H9 (cell line): ENCODE measurements at regions not wholly inside any gene's neighbourhood (a gene's known extent, or its start where the extent isn't known, plus 50 kb on each side); places are given as distances from the start of the nearest gene placed in this dataset.

ENCODE experiments used
- DNase-seq: peaks from one replicate; pipeline ENCODE4 v3.0.0-alpha.2; 2017
- H2AFZ ChIP-seq: one replicate; pipeline ENCODE4 v1.6.1; 2013; ENCODE audit warnings: mild to moderate bottlenecking, low read length, control low read depth, moderate library complexity
- H2AK5ac ChIP-seq: 2 replicates; pipeline ENCODE4 v1.6.1; 2013; ENCODE audit warnings: low read length, control low read depth, mixed read lengths; ENCODE audit not compliant: insufficient read length
- H2BK120ac ChIP-seq: one replicate; pipeline ENCODE4 v1.6.1; 2013; ENCODE audit warnings: low read depth, mild to moderate bottlenecking, low read length, control low read depth, inconsistent platforms; ENCODE audit not compliant: poor library complexity, severe bottlenecking
- H2BK12ac ChIP-seq: 2 replicates; pipeline ENCODE4 v1.6.1; 2013; ENCODE audit warnings: low read length, control low read depth, mixed read lengths, low read depth; ENCODE audit not compliant: insufficient read length
- H2BK15ac ChIP-seq: 2 replicates; pipeline ENCODE4 v1.6.1; 2013; ENCODE audit warnings: low read depth, low read length, control low read depth
- H2BK20ac ChIP-seq: one replicate; pipeline ENCODE4 v1.6.1; 2013; ENCODE audit warnings: low read depth, mild to moderate bottlenecking, low read length, control low read depth, inconsistent platforms; ENCODE audit not compliant: poor library complexity, severe bottlenecking
- H2BK5ac ChIP-seq: 2 replicates; pipeline ENCODE4 v1.6.1; 2013; ENCODE audit warnings: low read length, control low read depth, mixed read lengths; ENCODE audit not compliant: insufficient read length
- H3K14ac ChIP-seq: 2 replicates; pipeline ENCODE4 v1.6.1; 2013; ENCODE audit warnings: low read length, control low read depth; ENCODE audit not compliant: insufficient read depth
- H3K18ac ChIP-seq: 2 replicates; pipeline ENCODE4 v1.6.1; 2013; ENCODE audit warnings: low read depth, mild to moderate bottlenecking, mixed read lengths, low read length, control low read depth; ENCODE audit not compliant: insufficient read length
- H3K23ac ChIP-seq: 2 replicates; pipeline ENCODE4 v1.6.1; 2013; ENCODE audit warnings: low read length, control low read depth, mixed read lengths, low read depth; ENCODE audit not compliant: insufficient read length
- H3K23me2 ChIP-seq: 2 replicates; pipeline ENCODE4 v1.6.1; 2013; ENCODE audit warnings: low read depth, mild to moderate bottlenecking, mixed read lengths, low read length, control low read depth; ENCODE audit not compliant: insufficient read length, poor library complexity, severe bottlenecking
- H3K27ac ChIP-seq: 2 replicates; pipeline ENCODE4 v1.5.1; 2013; ENCODE audit warnings: low read length, control low read depth, mixed read lengths, low read depth; ENCODE audit not compliant: insufficient read length
- H3K27me3 ChIP-seq: 2 replicates; pipeline ENCODE4 v1.6.1; 2013; ENCODE audit warnings: low read length, control low read depth, inconsistent platforms; ENCODE audit not compliant: insufficient read depth
- H3K4ac ChIP-seq: 2 replicates; pipeline ENCODE4 v1.6.1; 2013; ENCODE audit warnings: low read depth, mild to moderate bottlenecking, control low read depth, inconsistent platforms, low read length, moderate library complexity
- H3K4me1 ChIP-seq: 2 replicates; pipeline ENCODE4 v1.6.1; 2013; ENCODE audit warnings: low read length, control low read depth, inconsistent platforms; ENCODE audit not compliant: insufficient read depth
- H3K4me2 ChIP-seq: 2 replicates; pipeline ENCODE4 v1.6.1; 2013; ENCODE audit warnings: low read length, control low read depth, mixed read lengths; ENCODE audit not compliant: insufficient read length, insufficient read depth
- H3K56ac ChIP-seq: 2 replicates; pipeline ENCODE4 v1.6.1; 2013; ENCODE audit warnings: low read depth, mild to moderate bottlenecking, mixed read lengths, low read length, control low read depth; ENCODE audit not compliant: insufficient read length
- H3K79me1 ChIP-seq: 2 replicates; pipeline ENCODE4 v1.6.1; 2013; ENCODE audit warnings: low read depth, mild to moderate bottlenecking, moderate library complexity, low read length, control low read depth, inconsistent platforms; ENCODE audit not compliant: insufficient read depth, poor library complexity, severe bottlenecking
- H3K79me2 ChIP-seq: 2 replicates; pipeline ENCODE4 v1.6.1; 2013; ENCODE audit warnings: low read length, control low read depth, inconsistent platforms; ENCODE audit not compliant: insufficient read depth
- H3K9ac ChIP-seq: 2 replicates; pipeline ENCODE4 v1.6.1; 2013; ENCODE audit warnings: low read length, control low read depth, mixed read lengths; ENCODE audit not compliant: insufficient read length; ENCODE audit errors: extremely low read depth
- H3K9me3 ChIP-seq: one replicate; pipeline ENCODE4 v1.6.1; 2013; ENCODE audit warnings: low read depth, low read length, inconsistent platforms; ENCODE audit not compliant: control insufficient read depth
- H3T11ph ChIP-seq: one replicate; pipeline ENCODE4 v1.6.1; 2013; ENCODE audit warnings: mild to moderate bottlenecking, low read length, control low read depth, inconsistent platforms
- H4K20me1 ChIP-seq: one replicate; pipeline ENCODE4 v1.6.1; 2013; ENCODE audit not compliant: control insufficient read depth, insufficient read length, insufficient read depth
- H4K5ac ChIP-seq: 2 replicates; pipeline ENCODE4 v1.6.1; 2013; ENCODE audit warnings: low read depth, mild to moderate bottlenecking, mixed read lengths, low read length, control low read depth; ENCODE audit not compliant: insufficient read length
- H4K8ac ChIP-seq: replicated peaks from 2 replicates; pipeline ENCODE4 v1.6.1; 2013; ENCODE audit warnings: low read length, control low read depth, mixed read lengths, low read depth; ENCODE audit not compliant: insufficient read length
- H4K91ac ChIP-seq: 2 replicates; pipeline ENCODE4 v1.6.1; 2013; ENCODE audit warnings: low read depth, mild to moderate bottlenecking, moderate library complexity, mixed read lengths, low read length, control low read depth; ENCODE audit not compliant: insufficient read length
- H3K27ac Mint-ChIP-seq, 3 experiments: 2 replicates in 2 of 3; 3 replicates in 1 of 3; pipeline ENCODE4 v1.8.0; 2020 to 2021; ENCODE audit warnings: mixed read lengths in 3 of 3, mild to moderate bottlenecking in 1 of 3, moderate library complexity in 1 of 3
- H3K27me3 Mint-ChIP-seq: 2 replicates; pipeline ENCODE4 v1.8.0; 2021; ENCODE audit warnings: low read depth, mild to moderate bottlenecking, moderate library complexity, mixed read lengths
- H3K36me3 Mint-ChIP-seq, 3 experiments: 2 replicates in 2 of 3; 3 replicates in 1 of 3; pipeline ENCODE4 v1.8.0; 2020 to 2021; ENCODE audit warnings: low read depth in 3 of 3, mixed read lengths in 3 of 3; ENCODE audit not compliant: insufficient read depth in 1 of 3
- H3K4me1 Mint-ChIP-seq, 2 experiments: 2 replicates each; pipeline ENCODE4 v1.8.0; 2020; ENCODE audit warnings: mixed read lengths in 2 of 2
- H3K4me3 Mint-ChIP-seq, 2 experiments: 2 replicates in 1 of 2; 3 replicates in 1 of 2; pipeline ENCODE4 v1.8.0; 2020 to 2021; ENCODE audit warnings: mild to moderate bottlenecking in 2 of 2, mixed read lengths in 2 of 2, moderate library complexity in 1 of 2
- H3K9me3 Mint-ChIP-seq, 2 experiments: 2 replicates in 1 of 2; 3 replicates in 1 of 2; pipeline ENCODE4 v1.8.0; 2020; ENCODE audit warnings: mild to moderate bottlenecking in 2 of 2, mixed read lengths in 2 of 2, moderate library complexity in 1 of 2
- WGBS: extraction: QIAGEN DNeasy Blood & Tissue Kit; methylation state at CpG from one replicate; pipeline ENCODE4 v1.1.7; 2013; ENCODE audit warnings: missing lambda C conversion rate, low lambda C conversion rate, mixed read lengths; ENCODE audit not compliant: insufficient read length; ENCODE audit errors: extremely low coverage; 5-methylcytosine and 5-hydroxymethylcytosine counted together
- TF ChIP-seq, protein P1 (sequence below): fragments of 200-600 bp; sonication (generic); conservative IDR thresholded peaks from 3 replicates; pipeline ENCODE4 v1.8.0; 2021; ENCODE audit warnings: antibody characterized with exemption, mild to moderate bottlenecking

GRCh38 chr2:12151716-12152115, 405.3 kb downstream of the LPIN1 start:
- 0 out of 2 replicates have a peak, but pooled peaks cover 2% of the 10 kb centered on the region for H3K4me1 ChIP-seq
- H3K18ac ChIP-seq, result no peak overlapping the region
- no peak overlapping the region for H2BK15ac ChIP-seq
- no peak overlapping the region for H3K27ac ChIP-seq
- no peak for DNase-seq
- Mint-ChIP-seq H3K27me3 (peaks cover 6% of the 10 kb centered on the region), H3K27ac (no peak overlapping the region), H3K9me3 (no peaks in the 10 kb centered on the region), H3K4me3 (no peak overlapping the region), H3K36me3 (no peaks in the 10 kb centered on the region), H3K4me1 (peaks cover 29 to 35% of the 10 kb centered on the region in 2 experiments)
- H3K14ac ChIP-seq, result no peak overlapping the region
- no peak overlapping the region for H2BK120ac ChIP-seq
- no peak overlapping the region for H3K9ac ChIP-seq
- H4K8ac ChIP-seq, result no peak overlapping the region
- no peak overlapping the region for H2AFZ ChIP-seq
- H3K23me2 ChIP-seq, result no peaks in the 10 kb centered on the region
- H3K27me3 ChIP-seq, result no peaks in the 10 kb centered on the region
- H4K5ac ChIP-seq, result no peak overlapping the region
- no peak overlapping the region for H2BK5ac ChIP-seq
- no peak overlapping the region for H2BK20ac ChIP-seq
- H3K4me2 ChIP-seq, result no peak overlapping the region
- no peak overlapping the region for H3K23ac ChIP-seq
- no peak overlapping the region for H3K56ac ChIP-seq
- no peak overlapping the region for H3T11ph ChIP-seq
- no peak overlapping the region for H2BK12ac ChIP-seq
- whole genome bisulfite sequencing, result no CpG with 5 or more reads among the region's 6 CpGs
- TF ChIP-seq, protein P1, sequence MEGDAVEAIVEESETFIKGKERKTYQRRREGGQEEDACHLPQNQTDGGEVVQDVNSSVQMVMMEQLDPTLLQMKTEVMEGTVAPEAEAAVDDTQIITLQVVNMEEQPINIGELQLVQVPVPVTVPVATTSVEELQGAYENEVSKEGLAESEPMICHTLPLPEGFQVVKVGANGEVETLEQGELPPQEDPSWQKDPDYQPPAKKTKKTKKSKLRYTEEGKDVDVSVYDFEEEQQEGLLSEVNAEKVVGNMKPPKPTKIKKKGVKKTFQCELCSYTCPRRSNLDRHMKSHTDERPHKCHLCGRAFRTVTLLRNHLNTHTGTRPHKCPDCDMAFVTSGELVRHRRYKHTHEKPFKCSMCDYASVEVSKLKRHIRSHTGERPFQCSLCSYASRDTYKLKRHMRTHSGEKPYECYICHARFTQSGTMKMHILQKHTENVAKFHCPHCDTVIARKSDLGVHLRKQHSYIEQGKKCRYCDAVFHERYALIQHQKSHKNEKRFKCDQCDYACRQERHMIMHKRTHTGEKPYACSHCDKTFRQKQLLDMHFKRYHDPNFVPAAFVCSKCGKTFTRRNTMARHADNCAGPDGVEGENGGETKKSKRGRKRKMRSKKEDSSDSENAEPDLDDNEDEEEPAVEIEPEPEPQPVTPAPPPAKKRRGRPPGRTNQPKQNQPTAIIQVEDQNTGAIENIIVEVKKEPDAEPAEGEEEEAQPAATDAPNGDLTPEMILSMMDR, result no peak
- no peak overlapping the region for H4K91ac ChIP-seq
- H3K4ac ChIP-seq, result no peak overlapping the region
- no peaks in the 10 kb centered on the region for H3K9me3 ChIP-seq
- no peaks in the 10 kb centered on the region for H3K79me1 ChIP-seq
- H4K20me1 ChIP-seq, result no peaks in the 10 kb centered on the region
- no peak overlapping the region for H2AK5ac ChIP-seq
- H3K79me2 ChIP-seq, result no peaks in the 10 kb centered on the region
